ENCODE measurements at regions not wholly inside any gene's neighbourhood (a gene's known extent, or its start where the extent isn't known, plus 50 kb on each side); places are given as distances from the start of the nearest gene placed in this dataset.

DNA sequence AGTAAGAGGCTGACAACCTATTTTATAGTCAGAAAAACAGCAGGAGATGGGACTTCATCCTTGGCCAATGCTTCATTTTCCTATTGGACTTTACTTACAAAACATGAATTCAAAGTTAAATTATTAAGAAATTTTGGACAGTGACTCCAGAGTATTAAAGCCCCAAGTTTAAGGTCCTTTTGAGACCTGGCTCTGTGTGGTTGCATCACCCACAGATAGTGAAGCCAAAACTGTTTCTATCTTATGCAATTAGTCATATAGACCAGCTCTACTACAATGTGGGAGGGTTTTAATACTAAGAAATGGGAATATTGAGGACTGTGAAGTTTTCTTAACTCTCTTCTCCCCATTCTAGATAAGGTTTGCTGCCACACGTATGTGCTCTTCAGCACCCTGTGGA lies 196.7 kb upstream of the AR start:
- TF ChIP-seq, protein P1, sequence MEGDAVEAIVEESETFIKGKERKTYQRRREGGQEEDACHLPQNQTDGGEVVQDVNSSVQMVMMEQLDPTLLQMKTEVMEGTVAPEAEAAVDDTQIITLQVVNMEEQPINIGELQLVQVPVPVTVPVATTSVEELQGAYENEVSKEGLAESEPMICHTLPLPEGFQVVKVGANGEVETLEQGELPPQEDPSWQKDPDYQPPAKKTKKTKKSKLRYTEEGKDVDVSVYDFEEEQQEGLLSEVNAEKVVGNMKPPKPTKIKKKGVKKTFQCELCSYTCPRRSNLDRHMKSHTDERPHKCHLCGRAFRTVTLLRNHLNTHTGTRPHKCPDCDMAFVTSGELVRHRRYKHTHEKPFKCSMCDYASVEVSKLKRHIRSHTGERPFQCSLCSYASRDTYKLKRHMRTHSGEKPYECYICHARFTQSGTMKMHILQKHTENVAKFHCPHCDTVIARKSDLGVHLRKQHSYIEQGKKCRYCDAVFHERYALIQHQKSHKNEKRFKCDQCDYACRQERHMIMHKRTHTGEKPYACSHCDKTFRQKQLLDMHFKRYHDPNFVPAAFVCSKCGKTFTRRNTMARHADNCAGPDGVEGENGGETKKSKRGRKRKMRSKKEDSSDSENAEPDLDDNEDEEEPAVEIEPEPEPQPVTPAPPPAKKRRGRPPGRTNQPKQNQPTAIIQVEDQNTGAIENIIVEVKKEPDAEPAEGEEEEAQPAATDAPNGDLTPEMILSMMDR (IDR thresholded peaks at IDR 0.05; ENCODE audit: low read depth, low read length, missing input control) = no peak
- TF ChIP-seq JUND (IDR thresholded peaks at IDR 0.05) (no peak), RAD21 (IDR thresholded peaks at IDR 0.05) (no peak), YY1 (IDR thresholded peaks at IDR 0.05) (no peak), HNF4A (conservative IDR thresholded peaks at IDR 0.05) (no peak), TAF1 (conservative IDR thresholded peaks at IDR 0.05) (no peak), NR2F2 (IDR thresholded peaks at IDR 0.05) (no peak), FOXA1 (IDR thresholded peaks at IDR 0.05) (no peak)
- TF ChIP-seq, protein P2, sequence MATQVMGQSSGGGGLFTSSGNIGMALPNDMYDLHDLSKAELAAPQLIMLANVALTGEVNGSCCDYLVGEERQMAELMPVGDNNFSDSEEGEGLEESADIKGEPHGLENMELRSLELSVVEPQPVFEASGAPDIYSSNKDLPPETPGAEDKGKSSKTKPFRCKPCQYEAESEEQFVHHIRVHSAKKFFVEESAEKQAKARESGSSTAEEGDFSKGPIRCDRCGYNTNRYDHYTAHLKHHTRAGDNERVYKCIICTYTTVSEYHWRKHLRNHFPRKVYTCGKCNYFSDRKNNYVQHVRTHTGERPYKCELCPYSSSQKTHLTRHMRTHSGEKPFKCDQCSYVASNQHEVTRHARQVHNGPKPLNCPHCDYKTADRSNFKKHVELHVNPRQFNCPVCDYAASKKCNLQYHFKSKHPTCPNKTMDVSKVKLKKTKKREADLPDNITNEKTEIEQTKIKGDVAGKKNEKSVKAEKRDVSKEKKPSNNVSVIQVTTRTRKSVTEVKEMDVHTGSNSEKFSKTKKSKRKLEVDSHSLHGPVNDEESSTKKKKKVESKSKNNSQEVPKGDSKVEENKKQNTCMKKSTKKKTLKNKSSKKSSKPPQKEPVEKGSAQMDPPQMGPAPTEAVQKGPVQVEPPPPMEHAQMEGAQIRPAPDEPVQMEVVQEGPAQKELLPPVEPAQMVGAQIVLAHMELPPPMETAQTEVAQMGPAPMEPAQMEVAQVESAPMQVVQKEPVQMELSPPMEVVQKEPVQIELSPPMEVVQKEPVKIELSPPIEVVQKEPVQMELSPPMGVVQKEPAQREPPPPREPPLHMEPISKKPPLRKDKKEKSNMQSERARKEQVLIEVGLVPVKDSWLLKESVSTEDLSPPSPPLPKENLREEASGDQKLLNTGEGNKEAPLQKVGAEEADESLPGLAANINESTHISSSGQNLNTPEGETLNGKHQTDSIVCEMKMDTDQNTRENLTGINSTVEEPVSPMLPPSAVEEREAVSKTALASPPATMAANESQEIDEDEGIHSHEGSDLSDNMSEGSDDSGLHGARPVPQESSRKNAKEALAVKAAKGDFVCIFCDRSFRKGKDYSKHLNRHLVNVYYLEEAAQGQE (IDR thresholded peaks at IDR 0.05) = no peak
- TF ChIP-seq, protein P3, sequence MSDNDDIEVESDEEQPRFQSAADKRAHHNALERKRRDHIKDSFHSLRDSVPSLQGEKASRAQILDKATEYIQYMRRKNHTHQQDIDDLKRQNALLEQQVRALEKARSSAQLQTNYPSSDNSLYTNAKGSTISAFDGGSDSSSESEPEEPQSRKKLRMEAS (IDR thresholded peaks at IDR 0.05) = no peak
- TF ChIP-seq, protein P4, sequence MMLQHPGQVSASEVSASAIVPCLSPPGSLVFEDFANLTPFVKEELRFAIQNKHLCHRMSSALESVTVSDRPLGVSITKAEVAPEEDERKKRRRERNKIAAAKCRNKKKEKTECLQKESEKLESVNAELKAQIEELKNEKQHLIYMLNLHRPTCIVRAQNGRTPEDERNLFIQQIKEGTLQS (IDR thresholded peaks at IDR 0.05) = no peak
- TF ChIP-seq, protein P5, sequence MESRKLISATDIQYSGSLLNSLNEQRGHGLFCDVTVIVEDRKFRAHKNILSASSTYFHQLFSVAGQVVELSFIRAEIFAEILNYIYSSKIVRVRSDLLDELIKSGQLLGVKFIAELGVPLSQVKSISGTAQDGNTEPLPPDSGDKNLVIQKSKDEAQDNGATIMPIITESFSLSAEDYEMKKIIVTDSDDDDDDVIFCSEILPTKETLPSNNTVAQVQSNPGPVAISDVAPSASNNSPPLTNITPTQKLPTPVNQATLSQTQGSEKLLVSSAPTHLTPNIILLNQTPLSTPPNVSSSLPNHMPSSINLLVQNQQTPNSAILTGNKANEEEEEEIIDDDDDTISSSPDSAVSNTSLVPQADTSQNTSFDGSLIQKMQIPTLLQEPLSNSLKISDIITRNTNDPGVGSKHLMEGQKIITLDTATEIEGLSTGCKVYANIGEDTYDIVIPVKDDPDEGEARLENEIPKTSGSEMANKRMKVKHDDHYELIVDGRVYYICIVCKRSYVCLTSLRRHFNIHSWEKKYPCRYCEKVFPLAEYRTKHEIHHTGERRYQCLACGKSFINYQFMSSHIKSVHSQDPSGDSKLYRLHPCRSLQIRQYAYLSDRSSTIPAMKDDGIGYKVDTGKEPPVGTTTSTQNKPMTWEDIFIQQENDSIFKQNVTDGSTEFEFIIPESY (IDR thresholded peaks at IDR 0.05) = no peak
